BJ (cell line): ENCODE measurements at regions not wholly inside any gene's neighbourhood (a gene's known extent, or its start where the extent isn't known, plus 50 kb on each side); places are given as distances from the start of the nearest gene placed in this dataset.
"Not testable (repeated sequence)": the region's sequence is repeated elsewhere in the genome, so short reads cannot be mapped to it uniquely, and the experiment has no call there.

Experiments
- CTCF ChIA-PET: fragments of 350-600 bp; formaldehyde crosslinking; extraction: SDS; loops from one replicate; lab custom pipeline; 2021; ENCODE audit warnings: antibody characterized with exemption, inconsistent platforms; lab: Yijun Ruan, JAX
- POLR2A ChIA-PET: fragments of 300-600 bp; sonication (Branson Sonifier 250); formaldehyde crosslinking; extraction: SDS; loops from one replicate; lab custom pipeline; 2021; ENCODE audit warnings: antibody characterized with exemption; lab: Charles Lee
- DNase-seq: peaks from one replicate; pipeline ENCODE4 v3.0.0-alpha.2; 2011; ENCODE audit warnings: low read depth
- H3K27me3 ChIP-seq: 2 replicates; pipeline ENCODE4 v1.6.0; 2011; ENCODE audit warnings: low read length; ENCODE audit not compliant: control insufficient read depth, insufficient read depth
- H3K36me3 ChIP-seq: 2 replicates; pipeline ENCODE4 v1.5.1; 2011; ENCODE audit warnings: low read length; ENCODE audit not compliant: control insufficient read depth, insufficient read depth
- H3K4me3 ChIP-seq: 2 replicates; pipeline ENCODE4 v1.5.1; 2011; ENCODE audit warnings: low read depth, mild to moderate bottlenecking, control low read depth, low read length
- TF ChIP-seq, protein P1 (sequence below): IDR thresholded peaks from 2 replicates; pipeline ENCODE4 v1.5.1; 2011; ENCODE audit warnings: low read depth, mild to moderate bottlenecking, control low read depth, inconsistent platforms, low read length, moderate library complexity; ENCODE audit not compliant: insufficient read depth

- TF ChIP-seq, protein P1, sequence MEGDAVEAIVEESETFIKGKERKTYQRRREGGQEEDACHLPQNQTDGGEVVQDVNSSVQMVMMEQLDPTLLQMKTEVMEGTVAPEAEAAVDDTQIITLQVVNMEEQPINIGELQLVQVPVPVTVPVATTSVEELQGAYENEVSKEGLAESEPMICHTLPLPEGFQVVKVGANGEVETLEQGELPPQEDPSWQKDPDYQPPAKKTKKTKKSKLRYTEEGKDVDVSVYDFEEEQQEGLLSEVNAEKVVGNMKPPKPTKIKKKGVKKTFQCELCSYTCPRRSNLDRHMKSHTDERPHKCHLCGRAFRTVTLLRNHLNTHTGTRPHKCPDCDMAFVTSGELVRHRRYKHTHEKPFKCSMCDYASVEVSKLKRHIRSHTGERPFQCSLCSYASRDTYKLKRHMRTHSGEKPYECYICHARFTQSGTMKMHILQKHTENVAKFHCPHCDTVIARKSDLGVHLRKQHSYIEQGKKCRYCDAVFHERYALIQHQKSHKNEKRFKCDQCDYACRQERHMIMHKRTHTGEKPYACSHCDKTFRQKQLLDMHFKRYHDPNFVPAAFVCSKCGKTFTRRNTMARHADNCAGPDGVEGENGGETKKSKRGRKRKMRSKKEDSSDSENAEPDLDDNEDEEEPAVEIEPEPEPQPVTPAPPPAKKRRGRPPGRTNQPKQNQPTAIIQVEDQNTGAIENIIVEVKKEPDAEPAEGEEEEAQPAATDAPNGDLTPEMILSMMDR, result no peak
- no peak overlapping the region for H3K4me3 ChIP-seq
- no peak for DNase-seq
- CTCF ChIA-PET, result no interaction called here
- POLR2A ChIA-PET, result no interaction called here
- no peaks in the 10 kb centered on the region for H3K36me3 ChIP-seq
- H3K27me3 ChIP-seq, result no peaks in the 10 kb centered on the region
Observed at GRCh38 chr7:33794959-33795358, 110.4 kb upstream of the BMPER start.

DNA sequence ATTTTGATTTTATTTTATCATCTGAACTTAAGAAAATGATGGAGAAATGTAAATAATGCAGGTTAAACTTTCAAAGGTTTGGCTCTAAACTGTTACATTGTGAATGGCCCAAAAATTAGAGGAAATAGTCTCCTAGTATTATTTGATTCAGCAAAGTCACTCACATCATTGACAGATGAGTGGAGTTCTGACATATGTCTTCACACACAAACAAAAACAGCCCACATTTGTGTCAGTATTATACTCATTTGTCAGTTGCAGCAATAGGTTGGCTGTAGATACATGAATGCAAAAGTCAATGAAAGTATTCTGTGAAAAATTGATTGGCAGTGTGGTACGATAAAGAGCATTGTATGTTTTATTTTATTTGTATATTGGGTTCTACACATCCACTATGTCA lies 108.8 kb upstream of the BMPER start:
- DNase-seq, result no peak
- H3K36me3 ChIP-seq, result no peaks in the 10 kb centered on the region
- H3K4me3 ChIP-seq, result no peak overlapping the region
- TF ChIP-seq, protein P1, result no peak
- no peaks in the 10 kb centered on the region for H3K27me3 ChIP-seq
- ChIA-PET POLR2A (no interaction called here), CTCF (interaction anchor here (1.3 to 1.5 kb wide), 2 partner anchors 10 to 48 kb away, joined by 3 to 4 read pairs; no protein-coding TSS in a partner anchor)

- DNase-seq, POLR2A ChIA-PET: not testable (repeated sequence)
- CTCF ChIA-PET, result interaction anchor here (3.0 kb wide), 1 partner anchor 8 kb away, joined by 7 read pairs; no protein-coding TSS in a partner anchor
Observed at GRCh38 chr7:33797512-33797911, 107.8 kb upstream of the BMPER start.

DNA sequence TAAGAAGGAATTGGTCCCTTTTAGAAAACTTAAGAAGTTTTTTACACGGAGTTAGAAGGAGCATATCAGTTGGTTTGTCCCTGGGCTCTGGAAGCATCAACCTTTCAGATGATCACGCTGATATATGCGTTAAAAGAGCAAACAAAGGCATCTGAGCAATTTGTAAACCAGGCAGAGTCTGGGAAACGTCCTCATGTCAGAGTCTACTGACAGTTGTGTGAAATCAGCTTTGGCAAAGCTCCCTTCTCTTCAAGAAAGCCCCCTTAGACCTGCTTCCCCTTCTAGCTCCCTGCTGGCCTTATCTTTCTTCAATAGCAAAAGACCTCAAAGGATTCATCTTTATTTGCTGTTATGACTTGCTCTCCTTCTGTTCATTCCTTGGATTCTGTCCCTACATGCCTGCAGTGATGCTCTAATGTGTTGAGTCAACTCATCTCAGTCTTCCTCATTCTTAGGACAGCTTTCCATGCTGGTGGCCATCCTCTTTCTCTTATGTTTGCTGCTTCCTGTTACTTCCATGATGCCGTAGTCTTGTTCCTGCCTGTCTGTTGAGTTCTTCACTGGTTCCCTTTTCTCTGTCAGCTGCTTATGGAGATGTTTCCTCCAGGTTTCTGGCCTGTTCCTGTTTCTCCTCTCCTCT lies 106.5 kb upstream of the BMPER start:
- ChIA-PET POLR2A (no interaction called here), CTCF (interaction anchor here (3.0 kb wide), 1 partner anchor 10 kb away, joined by 7 read pairs; no protein-coding TSS in a partner anchor)
- no peak overlapping the region for H3K4me3 ChIP-seq
- DNase-seq, result no peak
- H3K27me3 ChIP-seq, result no peaks in the 10 kb centered on the region
- TF ChIP-seq, protein P1, result no peak
- H3K36me3 ChIP-seq, result no peaks in the 10 kb centered on the region

More at GRCh38 chr7:33797512-33797911, 107.8 kb upstream of the BMPER start:
- not testable (repeated sequence) for H3K36me3 ChIP-seq, H3K27me3 ChIP-seq, H3K4me3 ChIP-seq

DNA sequence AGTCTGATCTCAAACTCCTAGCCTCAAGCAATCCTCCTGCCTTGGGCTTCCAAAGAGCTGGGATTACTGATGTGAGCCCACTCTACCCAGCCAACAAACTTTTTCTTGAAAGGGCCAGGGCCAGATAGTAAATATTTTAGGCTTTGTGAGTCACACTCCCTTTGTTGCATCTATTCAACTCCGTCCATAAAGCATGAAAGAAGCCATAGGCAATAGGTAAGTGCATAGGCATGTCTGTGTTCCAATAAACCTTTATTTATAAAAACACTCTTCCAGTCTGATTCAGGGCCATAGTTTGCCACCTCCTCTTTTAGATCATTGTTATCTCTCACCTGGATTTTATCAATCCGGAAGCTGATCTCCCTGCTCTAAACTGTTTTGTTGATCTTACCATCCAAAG lies 105.6 kb upstream of the BMPER start:
- Histone ChIP-seq H3K27me3 (no peaks in the 10 kb centered on the region), H3K36me3 (no peaks in the 10 kb centered on the region), H3K4me3 (no peak overlapping the region)
- POLR2A ChIA-PET, result interaction anchor here (0.6 kb wide), 1 partner anchor 67 kb away, joined by 4 read pairs; no protein-coding TSS in a partner anchor
- DNase-seq, result no peak
- CTCF ChIA-PET, result interaction anchor here (1.2 to 3.0 kb wide), 3 partner anchors 8 to 341 kb away, joined by 3 to 7 read pairs (median 4); no protein-coding TSS in a partner anchor
- TF ChIP-seq, protein P1, result no peak
